A673 (cell line): ENCODE measurements at regions not wholly inside any gene's neighbourhood (a gene's known extent, or its start where the extent isn't known, plus 50 kb on each side); places are given as distances from the start of the nearest gene placed in this dataset.

ENCODE experiments used
- BruUV-seq: library from RNA; stranded (reverse); fragments of 400-500 nt; replicated peaks from 2 replicates; lab custom pipeline; 2021; lab: Mats Ljungman, UMichigan
- CTCF ChIA-PET: fragments of 300-600 bp; sonication (Branson Sonifier 250); formaldehyde crosslinking; loops from one replicate; lab custom pipeline; 2022; ENCODE audit warnings: antibody characterized with exemption; lab: Charles Lee
- POLR2A ChIA-PET: fragments of 300-600 bp; sonication (Branson Sonifier 250); formaldehyde crosslinking; loops from one replicate; lab custom pipeline; 2022; ENCODE audit warnings: antibody characterized with exemption; ENCODE audit not compliant: low non-redundant PET; lab: Charles Lee
- DNase-seq: peaks from one replicate; pipeline ENCODE4 v3.0.0-alpha.2; 2015; ENCODE audit warnings: low spot score
- H3K27ac ChIP-seq: fragments of 200-600 bp; sonication (generic); 2 replicates; pipeline ENCODE4 v1.5.1; 2016; ENCODE audit warnings: mixed run types, low read depth, mild to moderate bottlenecking, mixed read lengths, antibody characterized with exemption, low read length; ENCODE audit not compliant: poor library complexity, severe bottlenecking
- H3K27me3 ChIP-seq: fragments of 200-600 bp; sonication (generic); replicated peaks from 2 replicates; pipeline ENCODE4 v1.6.1; 2017; ENCODE audit warnings: mixed run types, low read depth, mild to moderate bottlenecking, mixed read lengths, antibody characterized with exemption, low read length; ENCODE audit not compliant: insufficient read depth, poor library complexity
- H3K36me3 ChIP-seq: fragments of 200-600 bp; sonication (generic); 2 replicates; pipeline ENCODE4 v1.6.1; 2016; ENCODE audit warnings: mixed run types, mild to moderate bottlenecking, mixed read lengths, antibody characterized with exemption, low read length; ENCODE audit not compliant: insufficient read depth, poor library complexity, severe bottlenecking
- H3K4me1 ChIP-seq: fragments of 200-600 bp; sonication (generic); 2 replicates; pipeline ENCODE4 v1.6.1; 2017; ENCODE audit warnings: mixed run types, mild to moderate bottlenecking, mixed read lengths, antibody characterized with exemption, low read length; ENCODE audit not compliant: insufficient read depth, poor library complexity, severe bottlenecking
- H3K4me3 ChIP-seq: fragments of 200-600 bp; sonication (generic); 2 replicates; pipeline ENCODE4 v1.5.1; 2016; ENCODE audit warnings: low read depth, mixed run types, mild to moderate bottlenecking, mixed read lengths, low read length; ENCODE audit not compliant: poor library complexity, severe bottlenecking
- H3K9me3 ChIP-seq: fragments of 200-600 bp; sonication (generic); 2 replicates; pipeline ENCODE4 v1.6.1; 2016; ENCODE audit warnings: mixed run types, low read depth, mild to moderate bottlenecking, mixed read lengths, antibody characterized with exemption, low read length; ENCODE audit not compliant: poor library complexity, severe bottlenecking
- CTCF ChIP-seq: fragments of 300-800, 200-600 bp; sonication (generic); conservative IDR thresholded peaks from 2 replicates; pipeline ENCODE4 v1.5.1; 2017; ENCODE audit warnings: low read depth, mild to moderate bottlenecking, antibody characterized with exemption, low read length, moderate library complexity, mixed read lengths
- EZH2 ChIP-seq: fragments of 200-600 bp; sonication (generic); IDR thresholded peaks from 2 replicates; pipeline ENCODE4 v1.6.1; 2017; ENCODE audit warnings: borderline replicate concordance, low read depth, mild to moderate bottlenecking, mixed read lengths, antibody characterized with exemption, low read length; ENCODE audit not compliant: poor library complexity, severe bottlenecking
- intact Hi-C: fragments of 100-400 bp; cut with micrococcal nuclease; formaldehyde crosslinking; loops from one replicate; pipeline ENCODE4 v1.10.0; 2022; ENCODE audit not compliant: unreplicated experiment

GRCh38 chr13:70529652-70530051, 421.4 kb upstream of the KLHL1 start:
- no peak for DNase-seq
- CTCF ChIA-PET: no interaction called here
- intact Hi-C loops: loop anchor here (1.0 kb wide), 1 partner anchor 38 kb away; no protein-coding TSS in a partner anchor
- Histone ChIP-seq H3K4me3 (no peak overlapping the region), H3K27ac (no peak overlapping the region), H3K9me3 (no peaks in the 10 kb centered on the region), H3K4me1 (no peaks in the 10 kb centered on the region), H3K27me3 (no peaks in the 10 kb centered on the region), H3K36me3 (no peaks in the 10 kb centered on the region)
- POLR2A ChIA-PET: no interaction called here
- TF ChIP-seq EZH2 (no peak), CTCF (no peak)
- BruUV-seq: no TSS peak

GRCh38 chr13:70527599-70527998, 419.3 kb upstream of the KLHL1 start:
- no peaks in the 10 kb centered on the region for H3K27me3 ChIP-seq
- H3K9me3 ChIP-seq: no peaks in the 10 kb centered on the region
- ChIA-PET POLR2A (no interaction called here), CTCF (no interaction called here)
- BruUV-seq: no TSS peak
- intact Hi-C loops: no loop called here
- no peaks in the 10 kb centered on the region for H3K36me3 ChIP-seq
- DNase-seq: no peak
- H3K4me3 ChIP-seq: no peak overlapping the region
- H3K27ac ChIP-seq: no peak overlapping the region
- TF ChIP-seq CTCF (no peak), EZH2 (no peak)
- no peaks in the 10 kb centered on the region for H3K4me1 ChIP-seq

- no peaks in the 10 kb centered on the region for H3K27me3 ChIP-seq
- H3K27ac ChIP-seq: no peak overlapping the region
- ChIA-PET CTCF (no interaction called here), POLR2A (no interaction called here)
- peak; percentile 3 for DNase-seq
- no peaks in the 10 kb centered on the region for H3K4me1 ChIP-seq
- H3K9me3 ChIP-seq: no peaks in the 10 kb centered on the region
- intact Hi-C loops: no loop called here
- BruUV-seq: no TSS peak
- TF ChIP-seq CTCF: no peak
- no peak for TF ChIP-seq EZH2
- no peaks in the 10 kb centered on the region for H3K36me3 ChIP-seq
- no peak overlapping the region for H3K4me3 ChIP-seq
These were observed 415.4 kb upstream of the KLHL1 start for GRCh38 chr13:70523622-70524021.
